SK-N-SH treated with all-trans-retinoic acid at 6 μM for 48 hours (cell line): ENCODE measurements at regions not wholly inside any gene's neighbourhood (a gene's known extent, or its start where the extent isn't known, plus 50 kb on each side); places are given as distances from the start of the nearest gene placed in this dataset.

ENCODE experiments used
- BACH2 ChIP-seq: fragments of 250-450 bp; sonication (Bioruptor Pico); IDR thresholded peaks from 2 replicates; pipeline ENCODE4 v1.9.0; 2021; ENCODE audit warnings: mild to moderate bottlenecking, borderline replicate concordance
- CREB5 ChIP-seq: fragments of 250-450 bp; sonication (Bioruptor Pico); IDR thresholded peaks from 2 replicates; pipeline ENCODE4 v1.5.1; 2020; ENCODE audit warnings: low read depth, mild to moderate bottlenecking, moderate library complexity
- ESRRG ChIP-seq: fragments of 250-450 bp; sonication (Bioruptor Pico); IDR thresholded peaks from 2 replicates; pipeline ENCODE4 v1.6.1; 2021; ENCODE audit warnings: mild to moderate bottlenecking
- GLIS3 ChIP-seq: fragments of 250-450 bp; sonication (Bioruptor Pico); IDR thresholded peaks from 2 replicates; pipeline ENCODE4 v1.5.0; 2020; ENCODE audit warnings: mild to moderate bottlenecking, moderate library complexity
- ISL1 ChIP-seq: fragments of 250-450 bp; sonication (Bioruptor Pico); IDR thresholded peaks from 2 replicates; pipeline ENCODE4 v2.1.2; 2022; ENCODE audit warnings: mild to moderate bottlenecking, moderate library complexity
- OSR1 ChIP-seq: fragments of 250-450 bp; sonication (Bioruptor Pico); IDR thresholded peaks from 2 replicates; pipeline ENCODE4 v1.8.0; 2022; ENCODE audit warnings: moderate library complexity, mild to moderate bottlenecking, inconsistent platforms
- RARB ChIP-seq: fragments of 250-450 bp; sonication (Bioruptor Pico); IDR thresholded peaks from 2 replicates; pipeline ENCODE4 v1.8.0; 2021; ENCODE audit warnings: mild to moderate bottlenecking, moderate library complexity
- TCF4 ChIP-seq: fragments of 250-450 bp; sonication (Bioruptor Pico); IDR thresholded peaks from 2 replicates; pipeline ENCODE4 v1.8.0; 2021; ENCODE audit warnings: mild to moderate bottlenecking, moderate library complexity, borderline replicate concordance
- TOX ChIP-seq: fragments of 250-450 bp; sonication (Bioruptor Pico); IDR thresholded peaks from 2 replicates; pipeline ENCODE4 v1.8.0; 2021; ENCODE audit warnings: mild to moderate bottlenecking, moderate library complexity, borderline replicate concordance
- ZC3H10 ChIP-seq: fragments of 250-450 bp; sonication (Bioruptor Pico); IDR thresholded peaks from 2 replicates; pipeline ENCODE4 v1.5.1; 2021; ENCODE audit warnings: mild to moderate bottlenecking, moderate library complexity
- ZFP3 ChIP-seq: fragments of 250-450 bp; sonication (Bioruptor Pico); IDR thresholded peaks from 2 replicates; pipeline ENCODE4 v1.5.0; 2020; ENCODE audit warnings: mild to moderate bottlenecking, moderate library complexity
- ZFP30 ChIP-seq: fragments of 450-650 bp; formaldehyde crosslinking; IDR thresholded peaks from 2 replicates; pipeline ENCODE4 v1.5.0; 2022; ENCODE audit warnings: mild to moderate bottlenecking, moderate library complexity
- TF ChIP-seq, protein P1 (sequence below): fragments of 250-450 bp; sonication (Bioruptor Pico); IDR thresholded peaks from 2 replicates; pipeline ENCODE4 v1.8.0; 2020; ENCODE audit warnings: mild to moderate bottlenecking, moderate library complexity, borderline replicate concordance
- TF ChIP-seq, protein P2 (sequence below): fragments of 250-450 bp; sonication (Bioruptor Pico); IDR thresholded peaks from 2 replicates; pipeline ENCODE4 v1.5.0; 2020; ENCODE audit warnings: mild to moderate bottlenecking, moderate library complexity

DNA sequence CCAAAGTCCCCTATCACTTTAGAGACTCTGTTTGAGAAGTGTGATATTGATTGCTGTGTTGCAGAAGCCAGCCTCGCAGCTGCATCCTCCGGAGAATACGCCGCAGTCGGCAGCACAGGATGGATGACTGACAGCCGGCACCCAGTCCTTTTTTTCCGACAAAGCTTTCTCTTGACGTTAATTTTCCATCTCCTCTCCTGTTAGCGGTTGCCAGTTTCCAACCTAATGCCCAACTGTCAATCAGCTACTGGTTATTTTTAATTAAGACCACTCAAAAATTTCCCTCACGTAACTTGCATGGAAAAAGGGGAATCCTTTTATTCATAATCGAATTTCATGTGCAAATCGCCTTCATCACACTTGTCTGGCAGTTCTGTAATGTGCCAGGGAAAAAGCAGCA is 953.9 kb downstream of the CDH11 start:
- TF ChIP-seq, protein P1, sequence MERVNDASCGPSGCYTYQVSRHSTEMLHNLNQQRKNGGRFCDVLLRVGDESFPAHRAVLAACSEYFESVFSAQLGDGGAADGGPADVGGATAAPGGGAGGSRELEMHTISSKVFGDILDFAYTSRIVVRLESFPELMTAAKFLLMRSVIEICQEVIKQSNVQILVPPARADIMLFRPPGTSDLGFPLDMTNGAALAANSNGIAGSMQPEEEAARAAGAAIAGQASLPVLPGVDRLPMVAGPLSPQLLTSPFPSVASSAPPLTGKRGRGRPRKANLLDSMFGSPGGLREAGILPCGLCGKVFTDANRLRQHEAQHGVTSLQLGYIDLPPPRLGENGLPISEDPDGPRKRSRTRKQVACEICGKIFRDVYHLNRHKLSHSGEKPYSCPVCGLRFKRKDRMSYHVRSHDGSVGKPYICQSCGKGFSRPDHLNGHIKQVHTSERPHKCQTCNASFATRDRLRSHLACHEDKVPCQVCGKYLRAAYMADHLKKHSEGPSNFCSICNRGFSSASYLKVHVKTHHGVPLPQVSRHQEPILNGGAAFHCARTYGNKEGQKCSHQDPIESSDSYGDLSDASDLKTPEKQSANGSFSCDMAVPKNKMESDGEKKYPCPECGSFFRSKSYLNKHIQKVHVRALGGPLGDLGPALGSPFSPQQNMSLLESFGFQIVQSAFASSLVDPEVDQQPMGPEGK, result no peak
- no peak for TF ChIP-seq TOX (CRISPR knock-in tag)
- TF ChIP-seq BACH2 (CRISPR knock-in tag), result no peak
- TF ChIP-seq OSR1 (CRISPR knock-in tag), result no peak
- no peak for TF ChIP-seq ZC3H10 (CRISPR knock-in tag)
- TF ChIP-seq ZFP3, result no peak
- no peak for TF ChIP-seq TCF4
- TF ChIP-seq GLIS3 (CRISPR knock-in tag), result no peak
- TF ChIP-seq CREB5 (CRISPR knock-in tag), result no peak
- no peak for TF ChIP-seq ISL1 (CRISPR knock-in tag)
- no peak for TF ChIP-seq RARB (CRISPR knock-in tag)
- TF ChIP-seq ZFP30 (CRISPR knock-in tag), result no peak
- TF ChIP-seq, protein P2, sequence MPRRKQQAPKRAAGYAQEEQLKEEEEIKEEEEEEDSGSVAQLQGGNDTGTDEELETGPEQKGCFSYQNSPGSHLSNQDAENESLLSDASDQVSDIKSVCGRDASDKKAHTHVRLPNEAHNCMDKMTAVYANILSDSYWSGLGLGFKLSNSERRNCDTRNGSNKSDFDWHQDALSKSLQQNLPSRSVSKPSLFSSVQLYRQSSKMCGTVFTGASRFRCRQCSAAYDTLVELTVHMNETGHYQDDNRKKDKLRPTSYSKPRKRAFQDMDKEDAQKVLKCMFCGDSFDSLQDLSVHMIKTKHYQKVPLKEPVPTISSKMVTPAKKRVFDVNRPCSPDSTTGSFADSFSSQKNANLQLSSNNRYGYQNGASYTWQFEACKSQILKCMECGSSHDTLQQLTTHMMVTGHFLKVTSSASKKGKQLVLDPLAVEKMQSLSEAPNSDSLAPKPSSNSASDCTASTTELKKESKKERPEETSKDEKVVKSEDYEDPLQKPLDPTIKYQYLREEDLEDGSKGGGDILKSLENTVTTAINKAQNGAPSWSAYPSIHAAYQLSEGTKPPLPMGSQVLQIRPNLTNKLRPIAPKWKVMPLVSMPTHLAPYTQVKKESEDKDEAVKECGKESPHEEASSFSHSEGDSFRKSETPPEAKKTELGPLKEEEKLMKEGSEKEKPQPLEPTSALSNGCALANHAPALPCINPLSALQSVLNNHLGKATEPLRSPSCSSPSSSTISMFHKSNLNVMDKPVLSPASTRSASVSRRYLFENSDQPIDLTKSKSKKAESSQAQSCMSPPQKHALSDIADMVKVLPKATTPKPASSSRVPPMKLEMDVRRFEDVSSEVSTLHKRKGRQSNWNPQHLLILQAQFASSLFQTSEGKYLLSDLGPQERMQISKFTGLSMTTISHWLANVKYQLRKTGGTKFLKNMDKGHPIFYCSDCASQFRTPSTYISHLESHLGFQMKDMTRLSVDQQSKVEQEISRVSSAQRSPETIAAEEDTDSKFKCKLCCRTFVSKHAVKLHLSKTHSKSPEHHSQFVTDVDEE (CRISPR knock-in tag), result no peak
- TF ChIP-seq ESRRG (CRISPR knock-in tag), result no peak
